ENCODE measurements at regions not wholly inside any gene's neighbourhood (a gene's known extent, or its start where the extent isn't known, plus 50 kb on each side); places are given as distances from the start of the nearest gene placed in this dataset.

GRCh38 chr1:234751678-234752077 is 141.7 kb upstream of the IRF2BP2 start:
- TF ChIP-seq POLR2A (IDR thresholded peaks at IDR 0.05; ENCODE audit: low read depth, low read length) = no peak
- TF ChIP-seq POLR2AphosphoS5 (IDR thresholded peaks at IDR 0.05; ENCODE audit: low read depth, low read length) = no peak
